Tongue (tissue), 1 donor: ENCODE measurements at regions not wholly inside any gene's neighbourhood (a gene's known extent, or its start where the extent isn't known, plus 50 kb on each side); places are given as distances from the start of the nearest gene placed in this dataset.
"Not testable (repeated sequence)": the region's sequence is repeated elsewhere in the genome, so short reads cannot be mapped to it uniquely, and the experiment has no call there.

ENCODE experiments used
- DNase-seq: peaks from one replicate; pipeline ENCODE4 v3.0.0-alpha.2; 2015

- DNase-seq: not testable (repeated sequence)
These were observed 64.8 kb upstream of the DGKB start for GRCh38 chr7:14967376-14967775.

- DNase-seq: no peak
These were observed 60.2 kb upstream of the DGKB start for GRCh38 chr7:14962778-14963177.

DNA sequence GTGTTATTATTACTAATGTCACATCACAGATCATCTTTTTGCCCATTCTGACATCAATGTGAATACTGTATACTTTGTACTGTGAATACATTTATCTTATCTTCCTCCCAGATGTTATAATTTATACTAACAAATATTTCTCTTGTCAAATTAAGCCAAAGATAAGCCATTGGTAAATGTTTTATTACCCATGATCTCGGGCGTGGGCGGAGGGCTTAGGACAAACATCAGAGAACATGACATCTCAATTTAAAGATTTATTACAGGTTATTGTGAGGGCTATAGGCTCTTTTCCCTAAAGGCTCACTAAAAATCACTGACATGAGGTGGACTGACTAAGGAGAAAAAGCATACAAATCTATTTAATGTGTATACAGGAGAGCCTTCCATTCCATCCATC is 58.2 kb upstream of the DGKB start:
- DNase-seq: no peak

DNA sequence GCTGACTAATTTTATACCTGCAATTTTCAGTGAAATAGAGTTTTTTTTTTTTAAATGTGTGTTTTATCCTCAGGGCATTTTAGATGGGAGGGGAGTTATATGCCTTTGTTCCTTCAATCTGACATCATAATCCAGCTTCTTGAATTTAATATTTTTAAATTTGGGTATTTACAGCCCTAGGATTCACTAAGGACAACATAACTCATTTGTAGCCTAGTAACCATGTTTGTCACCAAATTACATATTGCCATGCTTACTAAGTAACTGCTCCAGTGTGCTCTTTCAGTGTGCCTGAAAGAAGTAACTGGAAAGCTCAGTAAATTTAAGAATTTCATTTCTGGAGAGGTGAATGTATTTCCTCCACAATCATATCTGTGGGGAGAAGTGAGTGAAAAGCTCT is 56.8 kb upstream of the DGKB start:
- no peak for DNase-seq

GRCh38 chr7:14954035-14954434 is 51.5 kb upstream of the DGKB start:
- no peak for DNase-seq
